Astrocyte (in vitro differentiated cells and primary cell): ENCODE measurements at regions not wholly inside any gene's neighbourhood (a gene's known extent, or its start where the extent isn't known, plus 50 kb on each side); places are given as distances from the start of the nearest gene placed in this dataset.

Experiments
- DNase-seq: peaks from one replicate; pipeline ENCODE4 v3.0.0-alpha.2; 2010; ENCODE audit warnings: low read depth
- FAIRE-seq: peaks from 2 replicates; lab custom pipeline; 2011; peaks lifted over from hg19 to GRCh38; lab: Jason Lieb, UNC
- H2AFZ ChIP-seq: 2 replicates; pipeline ENCODE4 v1.6.0; 2012; ENCODE audit warnings: low read depth, low read length, inconsistent platforms
- H3K27ac ChIP-seq: 2 replicates; pipeline ENCODE4 v1.5.1; 2011; ENCODE audit warnings: low read depth, low read length, inconsistent platforms
- H3K27me3 ChIP-seq: 2 replicates; pipeline ENCODE4 v1.6.0; 2011; ENCODE audit warnings: low read length, inconsistent platforms; ENCODE audit not compliant: insufficient read depth
- H3K36me3 ChIP-seq: 2 replicates; pipeline ENCODE4 v1.5.1; 2011; ENCODE audit warnings: low read length, inconsistent platforms; ENCODE audit not compliant: insufficient read depth
- H3K4me1 ChIP-seq: 2 replicates; pipeline ENCODE4 v1.5.1; 2011; ENCODE audit warnings: low read length, inconsistent platforms; ENCODE audit not compliant: insufficient read depth
- H3K4me2 ChIP-seq: 2 replicates; pipeline ENCODE4 v1.6.0; 2012; ENCODE audit warnings: low read length, inconsistent platforms
- H3K4me3 ChIP-seq: 2 replicates; pipeline ENCODE4 v1.5.1; 2011; ENCODE audit warnings: low read depth, mild to moderate bottlenecking, low read length, inconsistent platforms; ENCODE audit not compliant: insufficient read depth
- H3K79me2 ChIP-seq: 2 replicates; pipeline ENCODE4 v1.6.0; 2012; ENCODE audit warnings: mild to moderate bottlenecking, low read length, inconsistent platforms; ENCODE audit not compliant: insufficient read depth
- H3K9ac ChIP-seq: 2 replicates; pipeline ENCODE4 v1.6.0; 2012; ENCODE audit warnings: mild to moderate bottlenecking, low read length, inconsistent platforms
- H3K9me3 ChIP-seq: 2 replicates; pipeline ENCODE4 v1.5.1; 2012; ENCODE audit warnings: low read depth, mild to moderate bottlenecking, low read length, inconsistent platforms; ENCODE audit not compliant: insufficient read depth
- H4K20me1 ChIP-seq: 2 replicates; pipeline ENCODE4 v1.6.0; 2012; ENCODE audit warnings: low read length, inconsistent platforms; ENCODE audit not compliant: insufficient read depth
- H3K27ac Mint-ChIP-seq: one replicate; pipeline ENCODE4 v1.8.0; 2021; ENCODE audit warnings: mild to moderate bottlenecking, mixed read lengths; ENCODE audit not compliant: unreplicated experiment
- H3K27me3 Mint-ChIP-seq: one replicate; pipeline ENCODE4 v1.8.0; 2021; ENCODE audit warnings: low read depth, mixed read lengths; ENCODE audit not compliant: unreplicated experiment
- H3K36me3 Mint-ChIP-seq: one replicate; pipeline ENCODE4 v1.8.0; 2021; ENCODE audit warnings: low read depth, mixed read lengths; ENCODE audit not compliant: unreplicated experiment
- H3K4me1 Mint-ChIP-seq: one replicate; pipeline ENCODE4 v1.8.0; 2021; ENCODE audit warnings: low read depth, mixed read lengths; ENCODE audit not compliant: unreplicated experiment
- H3K4me3 Mint-ChIP-seq: one replicate; pipeline ENCODE4 v1.8.0; 2021; ENCODE audit warnings: mild to moderate bottlenecking, moderate library complexity, mixed read lengths; ENCODE audit not compliant: unreplicated experiment
- H3K9me3 Mint-ChIP-seq: one replicate; pipeline ENCODE4 v1.8.0; 2021; ENCODE audit warnings: mild to moderate bottlenecking, mixed read lengths; ENCODE audit not compliant: unreplicated experiment
- CTCF ChIP-seq: IDR thresholded peaks from 2 replicates; pipeline ENCODE4 v1.5.1; 2011; ENCODE audit warnings: low read depth, mild to moderate bottlenecking, inconsistent platforms, low read length, moderate library complexity; ENCODE audit not compliant: insufficient read depth
- EZH2 ChIP-seq: IDR thresholded peaks from 2 replicates; pipeline ENCODE4 v1.6.1; 2012; ENCODE audit warnings: mild to moderate bottlenecking, low read length, inconsistent platforms; ENCODE audit not compliant: insufficient read depth

GRCh38 chr20:39390186-39390585 lies 428.0 kb downstream of the DHX35 start:
- TF ChIP-seq EZH2, result no peak
- no peak for TF ChIP-seq CTCF
- Histone ChIP-seq H2AFZ (no peak overlapping the region), H3K4me3 (no peak overlapping the region), H3K79me2 (no peaks in the 10 kb centered on the region), H3K27me3 (no peaks in the 10 kb centered on the region), H4K20me1 (no peaks in the 10 kb centered on the region), H3K36me3 (no peaks in the 10 kb centered on the region), H3K9ac (no peak overlapping the region), H3K9me3 (peaks cover 3% of the 10 kb centered on the region), H3K4me1 (no peaks in the 10 kb centered on the region), H3K27ac (no peak overlapping the region), H3K4me2 (no peak overlapping the region)
- Mint-ChIP-seq H3K27ac (no peak overlapping the region), H3K9me3 (no peaks in the 10 kb centered on the region), H3K4me3 (no peak overlapping the region), H3K4me1 (no peaks in the 10 kb centered on the region), H3K36me3 (no peaks in the 10 kb centered on the region), H3K27me3 (peaks cover 4% of the 10 kb centered on the region)
- no peak for FAIRE-seq
- no peak for DNase-seq

- H4K20me1 ChIP-seq, result no peaks in the 10 kb centered on the region
- H3K27ac Mint-ChIP-seq, result no peak overlapping the region
- H3K27ac ChIP-seq, result no peak overlapping the region
- peaks cover 21% of the 10 kb centered on the region for H3K27me3 Mint-ChIP-seq
- no peak overlapping the region for H3K4me3 Mint-ChIP-seq
- no peak for DNase-seq
- H3K9me3 ChIP-seq, result no peaks in the 10 kb centered on the region
- no peaks in the 10 kb centered on the region for H3K36me3 ChIP-seq
- no peak overlapping the region for H2AFZ ChIP-seq
- H3K27me3 ChIP-seq, result no peaks in the 10 kb centered on the region
- no peak for FAIRE-seq
- TF ChIP-seq EZH2 (no peak), CTCF (no peak)
- H3K4me2 ChIP-seq, result no peak overlapping the region
- no peak overlapping the region for H3K9ac ChIP-seq
- no peaks in the 10 kb centered on the region for H3K79me2 ChIP-seq
- no peak overlapping the region for H3K4me3 ChIP-seq
- H3K4me1 ChIP-seq, result no peaks in the 10 kb centered on the region
- no peaks in the 10 kb centered on the region for H3K9me3 Mint-ChIP-seq
- no peaks in the 10 kb centered on the region for H3K36me3 Mint-ChIP-seq
- H3K4me1 Mint-ChIP-seq, result peaks cover 6% of the 10 kb centered on the region
These were observed 419.5 kb downstream of the DHX35 start for GRCh38 chr20:39381595-39381994.

GRCh38 chr20:39378776-39379175 lies 416.6 kb downstream of the DHX35 start:
- Mint-ChIP-seq H3K9me3 (no peaks in the 10 kb centered on the region), H3K36me3 (no peaks in the 10 kb centered on the region), H3K4me1 (peaks cover 6% of the 10 kb centered on the region), H3K27ac (no peak overlapping the region), H3K27me3 (peaks cover 24% of the 10 kb centered on the region), H3K4me3 (no peak overlapping the region)
- Histone ChIP-seq H3K4me2 (no peak overlapping the region), H3K9me3 (no peaks in the 10 kb centered on the region), H3K36me3 (no peaks in the 10 kb centered on the region), H3K9ac (no peak overlapping the region), H3K27me3 (no peaks in the 10 kb centered on the region), H3K27ac (no peak overlapping the region), H2AFZ (no peak overlapping the region), H3K79me2 (no peaks in the 10 kb centered on the region), H3K4me3 (no peak overlapping the region), H3K4me1 (no peaks in the 10 kb centered on the region), H4K20me1 (no peaks in the 10 kb centered on the region)
- FAIRE-seq, result no peak
- DNase-seq, result no peak
- TF ChIP-seq EZH2 (no peak), CTCF (no peak)
